HG03066 (cell line): ENCODE measurements at regions not wholly inside any gene's neighbourhood (a gene's known extent, or its start where the extent isn't known, plus 50 kb on each side); places are given as distances from the start of the nearest gene placed in this dataset.

Experiments
- ATAC-seq: cut with Tn5 transposase; IDR thresholded peaks from one replicate; pipeline ENCODE4 v1.9.1; 2021; ENCODE audit warnings: low read depth; ENCODE audit not compliant: unreplicated experiment

DNA sequence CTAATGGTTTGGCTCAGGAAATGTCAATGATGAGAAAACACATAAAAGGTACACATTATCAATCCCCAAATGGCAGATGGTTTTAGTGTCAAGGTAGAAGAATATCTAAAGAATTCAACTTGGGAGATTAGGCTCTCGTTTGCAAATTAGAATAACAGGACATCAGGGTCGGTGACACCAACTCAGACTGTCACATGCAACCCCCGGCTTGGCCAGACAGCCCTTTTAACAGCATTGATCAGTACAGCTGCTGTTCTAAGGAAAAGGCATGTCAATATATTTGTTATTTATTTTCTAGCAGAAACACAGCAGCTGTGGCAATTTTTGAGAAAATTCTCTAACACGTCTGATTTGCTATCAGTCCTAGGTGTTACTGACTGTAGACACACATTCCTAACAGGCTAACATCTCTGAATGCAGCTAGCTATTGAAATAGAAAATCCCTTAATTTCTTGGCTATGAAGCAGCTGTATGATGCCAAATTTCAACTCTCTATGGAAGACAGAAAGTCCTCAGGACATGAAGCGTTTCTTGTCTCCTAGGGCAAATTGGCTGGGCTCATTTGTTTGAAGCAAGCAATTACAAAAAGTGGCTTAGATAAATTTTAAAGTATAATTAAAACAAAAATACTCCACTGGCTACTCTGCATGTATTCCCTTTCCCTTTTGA lies 269.0 kb upstream of the CXXC4 start:
- ATAC-seq, result no peak

DNA sequence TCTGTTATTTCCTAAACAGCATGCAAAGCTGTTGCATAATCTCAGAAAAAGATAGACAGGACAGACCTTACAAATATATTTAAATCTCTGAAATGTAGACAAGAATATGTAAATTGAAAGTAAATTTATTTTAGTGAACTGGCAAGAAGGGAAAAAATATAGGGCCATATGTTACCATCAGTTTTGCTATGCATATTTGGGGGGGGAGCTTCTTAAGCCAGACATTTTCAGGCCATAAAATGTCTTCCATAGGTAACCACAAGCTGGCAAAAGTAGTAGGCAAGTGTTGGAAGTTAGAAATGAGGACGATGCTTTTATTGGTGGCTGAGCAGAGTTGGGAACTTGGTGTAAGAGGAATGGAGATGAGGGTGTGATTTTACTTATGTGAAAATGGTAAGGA lies 272.0 kb upstream of the CXXC4 start:
- ATAC-seq, result no peak

DNA sequence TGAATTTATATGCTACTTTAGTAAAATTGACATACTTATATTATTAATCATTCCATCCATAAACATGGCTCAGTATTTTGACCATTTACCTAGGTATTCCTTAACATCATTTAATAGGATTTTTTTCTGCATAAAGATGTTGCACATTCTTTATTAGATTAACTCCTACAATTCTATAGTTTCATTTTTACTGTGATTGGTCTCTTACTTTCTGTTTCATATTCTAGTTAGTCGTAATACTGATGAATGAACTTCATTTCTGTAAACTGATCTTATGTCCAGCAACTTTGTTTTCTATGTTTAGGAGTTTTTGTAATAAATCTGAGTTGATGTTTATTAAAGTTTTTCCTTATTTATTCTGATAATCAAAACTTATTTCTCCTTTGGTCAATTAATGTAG lies 278.2 kb upstream of the CXXC4 start:
- ATAC-seq, result peak; percentile 69

DNA sequence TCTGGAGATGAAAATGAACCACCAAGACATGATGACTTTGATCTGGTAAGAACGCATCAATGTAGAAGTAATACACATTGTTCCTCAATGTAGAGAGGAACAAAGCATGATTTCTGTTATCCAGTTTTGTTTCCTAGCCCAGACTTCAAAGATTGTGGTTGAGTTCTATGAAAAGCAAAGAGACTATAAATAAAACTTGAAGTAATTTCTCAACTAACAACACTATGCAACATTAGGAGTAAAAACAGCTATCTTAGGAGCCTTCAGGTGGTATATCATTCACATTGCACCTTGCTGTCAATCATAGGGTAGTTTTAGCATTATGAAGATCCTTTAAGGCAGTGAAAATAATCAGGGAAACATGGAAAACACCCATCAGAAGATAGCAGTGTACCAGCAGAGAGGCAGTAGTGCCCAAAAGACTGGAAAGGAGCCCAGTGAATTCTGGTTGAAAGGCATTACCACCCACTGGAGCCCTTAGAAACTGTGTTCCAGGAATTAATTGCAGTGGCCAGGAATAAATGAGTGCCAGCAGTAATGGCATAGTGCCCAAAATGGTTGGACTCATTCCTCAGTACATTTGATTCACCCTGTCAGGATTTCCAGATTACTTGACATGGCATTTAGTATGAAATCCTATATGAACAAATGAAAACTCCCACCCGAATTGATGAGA lies 300.7 kb upstream of the CXXC4 start:
- ATAC-seq, result no peak

DNA sequence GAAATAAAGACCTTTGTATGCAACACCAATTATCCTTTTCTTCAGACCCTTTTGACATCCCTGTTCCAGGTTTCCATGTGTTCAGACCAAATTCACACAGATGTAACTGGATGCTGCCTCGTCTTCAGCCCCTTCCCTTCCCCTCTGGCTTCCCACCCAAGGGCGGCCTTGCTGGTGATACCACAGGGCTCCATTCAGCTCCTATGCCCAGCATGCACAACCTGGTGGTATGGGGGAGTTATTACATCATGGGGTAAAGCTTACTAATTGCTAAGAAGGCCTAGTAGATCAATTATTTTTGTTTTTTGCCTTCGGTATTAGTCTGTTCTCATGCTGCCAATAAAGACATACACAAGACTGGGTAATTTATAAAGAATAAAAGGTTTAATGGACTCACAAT lies 317.0 kb upstream of the CXXC4 start:
- ATAC-seq, result no peak

DNA sequence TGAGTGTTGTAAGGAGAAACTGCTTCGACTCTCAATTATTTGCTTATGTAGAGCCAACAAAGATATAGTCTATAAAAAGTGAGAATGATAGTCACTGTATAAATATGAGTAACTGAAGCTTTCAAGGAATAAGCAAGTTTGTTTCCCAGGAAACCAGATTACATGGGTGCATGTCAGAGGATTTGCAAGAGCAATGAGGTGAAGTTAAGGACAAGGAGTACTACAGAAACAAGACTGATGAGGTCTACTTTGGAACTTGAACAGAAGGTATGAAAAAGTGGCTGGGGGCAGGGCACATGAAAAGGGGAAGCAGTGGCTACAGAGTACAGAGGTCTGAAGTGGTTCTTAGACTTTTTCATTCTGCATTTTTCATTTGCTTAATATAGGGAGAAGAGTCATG lies 321.0 kb upstream of the CXXC4 start:
- no peak for ATAC-seq

DNA sequence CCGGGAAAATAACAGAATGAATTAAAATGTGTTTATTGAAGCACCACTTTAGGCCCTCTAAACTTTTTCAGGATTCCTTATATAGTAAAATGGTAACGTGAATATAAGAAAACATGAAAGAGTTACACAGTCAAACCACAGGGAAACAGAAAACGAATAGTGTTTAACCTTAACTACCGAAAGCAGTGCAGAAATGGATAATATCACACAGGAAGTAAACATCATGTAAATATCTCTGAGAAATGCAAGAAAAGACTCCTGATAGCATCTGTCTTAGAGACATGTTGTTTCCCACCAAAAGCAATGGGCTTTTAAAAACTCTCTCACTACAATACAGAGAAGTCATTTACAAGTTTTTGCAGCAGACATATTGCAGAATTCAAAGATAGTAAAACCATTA lies 323.9 kb upstream of the CXXC4 start:
- ATAC-seq, result no peak

DNA sequence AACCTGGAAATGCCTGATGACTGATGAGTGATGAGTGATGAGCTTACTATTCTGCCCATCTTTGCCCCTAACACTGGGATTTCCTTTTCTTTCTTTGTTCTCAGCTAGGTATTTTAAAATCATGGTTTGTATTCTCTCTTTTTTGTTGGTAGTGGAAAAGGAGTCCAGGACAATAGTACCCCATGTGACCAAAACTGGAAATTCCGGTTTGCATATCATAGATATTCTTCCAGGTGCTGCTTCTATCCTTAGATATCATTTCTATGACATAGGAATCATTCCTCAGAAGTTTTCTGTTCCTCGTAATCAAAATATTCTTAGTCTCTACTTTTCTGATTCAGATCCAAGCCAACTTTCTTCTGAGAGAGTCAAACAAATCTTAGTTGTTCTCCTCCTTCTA lies 320.5 kb upstream of the TET2 start:
- no peak for ATAC-seq

DNA sequence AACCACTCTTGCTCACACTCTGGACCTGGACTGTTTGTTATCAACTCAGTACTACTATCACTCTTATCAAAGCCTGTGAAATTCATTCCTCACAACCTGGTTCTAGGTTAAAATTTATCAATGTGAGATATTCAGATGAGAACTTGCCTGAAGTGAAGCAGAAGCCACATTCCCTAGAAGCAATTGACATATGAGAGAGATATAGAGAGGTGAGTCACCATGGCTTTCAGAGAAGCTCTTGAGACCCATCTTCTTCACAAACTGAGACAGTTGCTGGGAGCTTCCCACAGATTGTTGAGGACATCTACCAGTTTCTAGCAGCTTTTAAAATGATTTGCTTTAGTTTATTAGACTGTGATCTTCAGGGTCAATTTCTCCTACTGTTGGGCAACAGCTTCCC lies 316.9 kb upstream of the TET2 start:
- ATAC-seq, result no peak

DNA sequence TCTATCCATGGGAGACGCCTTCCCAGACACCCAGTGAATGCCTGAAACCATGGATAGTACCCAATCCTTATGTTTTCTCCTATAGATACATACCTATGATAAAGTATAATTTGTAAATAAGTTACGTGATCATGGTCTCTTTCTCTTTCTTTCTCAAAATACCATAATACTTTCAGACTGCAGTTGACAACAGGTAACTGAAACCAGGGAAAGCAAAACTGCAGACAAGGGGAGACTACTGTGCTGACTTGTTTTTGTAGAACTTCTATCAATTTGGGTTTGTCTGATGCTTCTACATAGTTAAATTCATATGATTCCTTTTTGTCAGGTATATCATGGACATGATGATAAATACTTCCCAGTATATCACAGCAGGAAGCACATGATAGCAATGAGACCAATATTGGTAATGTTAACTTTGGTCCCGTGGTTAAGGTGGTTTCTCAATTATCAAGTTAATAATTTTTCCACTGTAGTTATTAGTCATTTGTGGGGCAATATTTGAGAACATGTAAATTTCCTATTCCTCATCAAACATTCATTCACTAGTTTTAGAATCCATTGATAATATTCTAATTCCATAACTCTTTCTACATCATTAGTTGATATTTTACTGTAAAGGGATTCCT lies 298.0 kb upstream of the TET2 start:
- no peak for ATAC-seq

DNA sequence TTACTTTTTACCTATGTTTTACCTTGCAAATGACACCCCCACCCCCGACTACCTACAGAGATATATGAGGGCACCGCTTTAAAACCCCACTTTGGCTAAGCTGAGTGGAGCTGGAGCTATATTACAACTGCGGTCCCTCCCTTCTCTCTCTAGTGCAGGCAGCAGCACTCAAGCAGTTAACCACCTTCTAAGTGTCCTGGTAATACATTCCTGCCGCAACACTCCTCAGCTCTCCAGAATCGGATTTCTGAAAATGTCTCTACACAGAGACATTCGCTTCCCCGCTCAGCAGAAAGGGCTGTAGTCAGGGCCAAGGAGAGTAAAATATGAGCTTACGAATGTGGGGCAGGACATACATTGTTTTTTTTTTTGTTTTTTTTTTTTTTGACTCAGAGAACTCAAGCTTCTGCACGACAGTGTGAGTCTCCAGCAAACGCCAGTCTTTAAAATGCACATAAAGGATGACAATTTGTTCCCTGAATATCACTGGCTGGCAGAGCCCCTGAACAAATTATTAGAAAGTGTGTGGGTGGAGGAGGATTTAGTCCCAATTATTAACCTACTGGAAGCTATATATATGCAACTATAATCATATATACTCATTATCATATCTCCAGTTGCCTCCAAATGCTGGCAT lies 287.0 kb upstream of the TET2 start:
- no peak for ATAC-seq

DNA sequence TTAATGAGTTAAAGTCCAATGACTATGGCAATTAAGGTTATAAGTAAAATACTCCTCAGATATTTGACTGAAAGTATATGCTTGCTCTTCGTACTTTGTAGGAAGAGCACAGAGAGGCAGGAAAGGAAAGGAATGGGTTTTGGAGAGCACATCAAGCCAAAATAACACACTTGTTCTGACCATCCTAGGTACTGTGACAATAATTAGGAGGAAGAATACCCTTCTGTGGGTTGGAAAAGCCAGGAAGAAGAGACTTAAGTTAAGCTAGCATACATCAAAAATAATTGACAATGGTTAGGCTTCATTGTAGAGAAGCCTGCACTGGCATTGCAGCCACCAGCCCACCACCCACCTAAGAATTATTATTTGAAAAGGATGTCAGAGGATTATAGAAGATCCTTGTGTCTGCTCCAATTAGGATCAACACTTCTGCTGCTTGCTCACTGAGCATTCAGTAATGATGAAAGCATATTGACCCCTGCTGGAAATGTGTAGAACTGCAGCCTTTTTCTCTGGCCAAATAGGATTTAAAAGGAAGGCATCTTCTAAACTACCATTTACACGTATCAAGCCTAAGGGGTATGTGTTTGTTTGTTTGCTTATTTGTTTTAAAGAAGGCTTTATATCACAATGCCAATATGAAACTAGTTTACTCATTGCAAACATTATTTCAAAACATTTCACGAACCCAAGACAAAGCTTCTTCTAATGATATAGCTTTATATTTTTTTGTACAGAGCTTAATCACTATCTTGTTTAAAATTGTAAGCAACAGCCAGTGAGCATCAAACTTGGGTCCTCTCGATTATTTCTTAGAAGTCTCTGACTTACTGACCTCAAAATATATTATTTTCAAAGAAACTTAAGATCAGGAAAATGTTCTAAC lies 286.2 kb upstream of the TET2 start:
- peak; percentile 92 for ATAC-seq

DNA sequence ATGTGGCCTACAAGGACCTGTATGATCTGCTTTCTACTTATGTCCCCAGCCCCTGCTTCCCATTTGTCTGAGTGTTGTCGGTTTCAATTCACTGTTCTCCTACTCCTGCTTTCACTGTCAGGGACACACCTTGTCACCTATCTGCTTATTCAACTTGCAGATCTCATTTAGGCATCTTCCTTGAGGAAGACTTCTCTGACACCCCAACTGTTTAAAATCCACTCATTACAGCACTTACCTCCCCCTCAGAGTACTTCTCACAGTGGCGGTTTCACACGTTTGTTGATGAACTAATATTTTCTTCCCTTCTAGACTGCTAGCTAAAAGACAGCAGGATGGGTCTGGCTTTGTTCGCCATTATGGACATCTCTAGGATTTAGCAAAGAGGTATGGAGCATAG lies 279.9 kb upstream of the TET2 start:
- no peak for ATAC-seq

DNA sequence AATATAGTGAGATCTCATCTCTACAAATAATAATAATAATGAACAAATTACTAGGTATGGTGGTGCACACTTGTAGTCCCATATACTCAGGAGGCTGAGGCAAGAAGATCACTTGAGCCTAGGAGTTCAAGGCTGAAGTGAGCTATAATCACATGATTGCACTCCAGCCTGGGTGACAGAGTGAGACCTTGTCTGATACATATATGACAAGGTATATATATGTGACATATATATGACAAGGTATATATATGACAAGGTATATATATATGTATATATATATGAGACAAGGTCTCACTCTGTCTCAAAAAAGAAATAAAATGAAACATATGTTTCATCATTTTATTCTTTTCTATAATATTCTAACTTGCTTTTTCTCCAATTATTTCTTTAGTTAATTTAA lies 278.1 kb upstream of the TET2 start:
- peak; percentile 23 for ATAC-seq

DNA sequence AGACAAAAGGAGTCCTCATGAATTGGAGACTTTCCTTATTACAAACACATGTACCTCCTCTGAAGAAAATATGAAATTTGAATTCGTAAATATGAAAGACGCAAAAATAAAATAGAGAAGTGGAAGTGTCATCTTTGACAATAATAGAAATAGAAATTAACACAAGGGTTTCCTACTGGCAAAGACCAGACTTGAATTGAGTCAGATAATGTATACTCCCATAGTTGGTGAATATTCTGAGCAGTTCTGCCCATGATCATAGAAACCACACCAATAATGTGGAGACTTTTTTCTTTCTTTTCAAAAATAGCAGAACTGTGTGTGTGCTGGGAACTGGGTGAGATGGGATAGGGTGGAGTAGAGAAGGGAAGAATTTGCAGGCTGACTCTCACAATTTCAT lies 277.7 kb upstream of the TET2 start:
- ATAC-seq, result peak; percentile 95

DNA sequence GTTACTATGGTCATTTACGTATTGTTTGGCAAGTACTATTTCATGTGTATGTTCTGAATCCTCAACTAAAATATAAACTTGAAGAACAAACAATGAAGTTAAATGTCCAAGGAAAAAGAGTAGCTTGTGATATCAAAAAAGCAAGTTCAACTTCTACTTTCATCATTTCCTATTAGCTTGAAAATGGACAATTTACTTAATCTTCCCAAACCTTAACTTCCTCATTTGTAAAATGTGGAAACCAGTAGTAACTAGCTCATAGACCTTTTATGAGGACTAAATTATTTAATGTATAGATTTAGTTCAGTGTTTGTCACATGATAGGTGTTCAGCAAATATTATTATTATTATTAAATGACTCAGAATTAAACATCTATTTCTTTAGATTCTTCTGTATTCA lies 276.8 kb upstream of the TET2 start:
- no peak for ATAC-seq

DNA sequence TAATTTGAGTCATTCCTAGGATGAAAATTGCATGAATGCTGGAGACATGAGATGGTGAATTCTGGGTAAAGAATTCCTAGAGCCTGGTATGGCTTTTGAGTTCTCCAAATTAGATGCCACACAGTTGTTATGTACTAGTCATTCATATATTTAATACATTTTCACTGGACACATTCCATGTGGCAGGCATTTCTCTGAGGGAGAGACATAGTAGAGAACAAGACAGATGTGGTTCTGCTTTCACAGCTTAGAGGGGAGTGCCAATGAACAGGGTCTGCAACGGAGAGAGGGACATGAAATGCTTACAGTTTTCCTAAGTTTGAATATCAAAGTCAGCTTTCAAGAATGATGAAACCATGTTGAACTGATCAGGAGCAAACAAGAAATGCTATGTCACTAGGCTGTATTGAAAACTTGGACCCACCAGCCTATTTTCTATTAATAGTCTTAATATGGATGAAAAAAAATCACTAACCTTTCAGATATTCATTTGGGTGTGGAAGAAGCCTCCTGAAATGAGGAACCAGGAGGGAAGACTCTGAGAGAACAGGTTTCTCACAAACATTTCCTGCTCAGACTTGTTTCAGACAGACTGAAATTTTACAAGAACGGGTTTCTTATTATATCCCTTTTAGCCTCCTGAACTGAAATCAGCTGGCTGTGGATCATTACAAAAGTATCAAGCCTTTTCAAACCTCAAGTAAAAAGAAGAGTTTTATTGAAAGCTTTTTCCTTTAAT lies 276.0 kb upstream of the TET2 start:
- ATAC-seq, result peak; percentile 28

DNA sequence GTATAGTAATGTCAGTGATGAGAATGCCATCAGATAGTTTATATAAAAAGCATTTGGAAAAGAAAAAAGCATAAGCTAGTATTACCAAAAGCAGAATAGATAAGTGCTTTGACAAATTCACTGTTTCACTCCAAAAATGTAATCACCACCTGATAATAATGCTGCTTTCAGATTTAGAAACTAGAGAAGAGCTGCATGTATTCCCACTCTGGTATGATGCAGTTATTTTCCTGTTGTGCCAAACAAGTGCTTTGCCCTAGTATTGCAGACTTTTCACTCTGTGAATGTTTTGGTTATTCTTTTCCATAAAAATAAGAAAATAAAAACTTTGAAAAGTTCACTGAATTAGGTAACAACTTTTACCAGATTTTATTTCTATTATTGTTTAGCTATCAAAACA lies 267.7 kb upstream of the TET2 start:
- ATAC-seq, result no peak

DNA sequence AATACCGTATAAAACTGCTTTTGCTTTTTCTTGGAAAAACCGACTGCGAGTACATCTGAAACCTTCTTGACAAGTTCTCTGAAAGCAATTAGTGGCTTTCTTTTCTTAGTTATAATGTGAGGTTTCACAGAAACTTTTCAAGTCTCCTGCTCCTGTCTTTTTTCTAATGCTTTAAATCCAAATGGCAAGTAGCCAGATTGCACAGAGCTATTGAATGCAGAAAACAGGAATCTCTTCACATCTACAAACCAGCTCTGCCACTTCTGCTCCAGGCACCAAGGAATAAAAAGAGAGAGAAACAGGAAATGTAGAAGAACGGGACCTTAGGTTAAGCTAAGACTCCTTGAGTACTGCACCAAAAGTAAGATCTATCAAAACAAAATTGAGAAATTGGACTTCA lies 267.3 kb upstream of the TET2 start:
- peak; percentile 76 for ATAC-seq

DNA sequence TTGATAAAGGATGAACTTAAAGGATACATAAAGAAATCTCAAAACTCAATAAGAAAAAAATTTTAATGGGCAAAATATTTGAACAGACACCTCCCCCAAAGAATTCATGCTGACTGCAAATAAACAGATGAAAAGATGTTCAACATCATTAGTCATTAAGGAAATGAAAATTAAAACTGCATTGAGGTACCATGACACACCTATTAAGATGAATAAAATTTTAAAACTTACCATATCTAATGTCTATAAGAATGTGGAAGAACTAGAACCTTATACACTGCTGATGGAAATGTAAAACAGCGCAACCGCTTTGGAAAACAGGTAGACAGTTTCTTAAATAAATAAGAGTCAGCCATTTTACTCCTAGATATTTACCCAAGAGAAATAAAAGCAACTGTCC lies 266.8 kb upstream of the TET2 start:
- ATAC-seq, result no peak
